ENCODE measurements at regions not wholly inside any gene's neighbourhood (a gene's known extent, or its start where the extent isn't known, plus 50 kb on each side); places are given as distances from the start of the nearest gene placed in this dataset.

- ChIA-PET RAD21 (ENCODE audit: low non-redundant PET in 1 of 2, low total read pairs in 2 of 2, uncharacterized antibody in 2 of 2, unreplicated experiment in 2 of 2) (no interaction called here), CTCF (no interaction called here), POLR2A (no interaction called here)
- Histone ChIP-seq H3K36me3 (ENCODE audit: control insufficient read depth in 1 of 2, insufficient read depth in 2 of 2, low read length in 2 of 2) (no peaks in the 10 kb centered on the region), H2AFZ (ENCODE audit: low read depth, low read length, poor library complexity, severe bottlenecking) (no peak overlapping the region), H3K27me3 (ENCODE audit: insufficient read depth, low read length) (no peaks in the 10 kb centered on the region), H3K79me2 (ENCODE audit: insufficient read depth, low read length) (no peaks in the 10 kb centered on the region), H3K9ac (ENCODE audit: low read length) (no peak overlapping the region), H3K27ac (ENCODE audit: low read depth, low read length) (no peak overlapping the region), H3K9me2 (ENCODE audit: insufficient read depth) (no peaks in the 10 kb centered on the region), H3K4me2 (ENCODE audit: low read length) (no peak overlapping the region), H3K9me3 (ENCODE audit: control insufficient read depth in 1 of 2, insufficient read depth in 1 of 2, low read depth in 1 of 2, low read length in 2 of 2) (peaks cover 14 to 34% of the 10 kb centered on the region in 2 experiments; a peak in 2 of 4 replicates), H3K4me3 (replicated peaks in 1 of 2; ENCODE audit: low read depth in 1 of 2, low read length in 2 of 2) (no peak overlapping the region), H4K20me1 (ENCODE audit: insufficient read depth) (no peaks in the 10 kb centered on the region), H3K4me1 (ENCODE audit: control insufficient read depth in 1 of 2, insufficient read depth in 2 of 2, low read length in 2 of 2) (no peaks in the 10 kb centered on the region)
- ATAC-seq, result no peak
- no peak for DNase-seq (ENCODE audit: low read depth, low spot score)
- TF ChIP-seq JUND (IDR thresholded peaks at IDR 0.05), result no peak
- TF ChIP-seq SP1 (IDR thresholded peaks at IDR 0.05; ENCODE audit: low read depth), result no peak
- no peak for TF ChIP-seq CEBPB (IDR thresholded peaks at IDR 0.05; ENCODE audit: low read depth)
- TF ChIP-seq MAX (IDR thresholded peaks at IDR 0.05), result no peak
- BruUV-seq (replicated peaks), result no TSS peak
- intact Hi-C loops (cut with micrococcal nuclease), result no loop called here
Observed at GRCh38 chr18:52140986-52141385, 199.0 kb upstream of the DCC start.

- no peak for ATAC-seq
- H3K4me1 ChIP-seq (ENCODE audit: control insufficient read depth in 1 of 2, insufficient read depth in 2 of 2, low read length in 2 of 2), result no peaks in the 10 kb centered on the region
- POLR2A ChIA-PET, result no interaction called here
- no peak overlapping the region for H2AFZ ChIP-seq (ENCODE audit: low read depth, low read length, poor library complexity, severe bottlenecking)
- H3K36me3 ChIP-seq (ENCODE audit: control insufficient read depth in 1 of 2, insufficient read depth in 2 of 2, low read length in 2 of 2), result no peaks in the 10 kb centered on the region
- no peaks in the 10 kb centered on the region for H4K20me1 ChIP-seq (ENCODE audit: insufficient read depth)
- H3K9ac ChIP-seq (ENCODE audit: low read length), result no peak overlapping the region
- H3K27me3 ChIP-seq (ENCODE audit: insufficient read depth, low read length), result no peaks in the 10 kb centered on the region
- intact Hi-C loops (cut with micrococcal nuclease), result no loop called here
- RAD21 ChIA-PET (ENCODE audit: low non-redundant PET in 1 of 2, low total read pairs in 2 of 2, uncharacterized antibody in 2 of 2, unreplicated experiment in 2 of 2), result no interaction called here
- H3K4me3 ChIP-seq (replicated peaks in 1 of 2; ENCODE audit: low read depth in 1 of 2, low read length in 2 of 2), result no peak overlapping the region
- CTCF ChIA-PET, result no interaction called here
- H3K4me2 ChIP-seq (ENCODE audit: low read length), result no peak overlapping the region
- H3K9me3 ChIP-seq (ENCODE audit: control insufficient read depth in 1 of 2, insufficient read depth in 1 of 2, low read depth in 1 of 2, low read length in 2 of 2), result peaks cover 12% of the 10 kb centered on the region in 2 experiments; a peak in 3 of 4 replicates
- H3K9me2 ChIP-seq (ENCODE audit: insufficient read depth), result no peaks in the 10 kb centered on the region
- no peaks in the 10 kb centered on the region for H3K79me2 ChIP-seq (ENCODE audit: insufficient read depth, low read length)
- no TSS peak for BruUV-seq (replicated peaks)
- no peak for TF ChIP-seq EGR1 (IDR thresholded peaks at IDR 0.05; ENCODE audit: low read depth)
- no peak for TF ChIP-seq EZH2 (IDR thresholded peaks at IDR 0.05)
- TF ChIP-seq SP1 (IDR thresholded peaks at IDR 0.05; ENCODE audit: low read depth), result no peak
- TF ChIP-seq ZBTB33 (IDR thresholded peaks at IDR 0.05; ENCODE audit: extremely low read depth, insufficient replicate concordance, low read length), result no peak
- no peak for TF ChIP-seq SIN3A (IDR thresholded peaks at IDR 0.05; ENCODE audit: low read depth)
- TF ChIP-seq POLR2A (IDR thresholded peaks at IDR 0.05; ENCODE audit: borderline replicate concordance, extremely low read depth, insufficient read depth, insufficient read length), result no peak
- no peak for TF ChIP-seq SRF (IDR thresholded peaks at IDR 0.05; ENCODE audit: low read depth)
- no peak for TF ChIP-seq ZNF274 (IDR thresholded peaks at IDR 0.05; ENCODE audit: low read depth, low read length)
- no peak for TF ChIP-seq REST (IDR thresholded peaks at IDR 0.05; ENCODE audit: low read depth)
- TF ChIP-seq POLR2AphosphoS5 (IDR thresholded peaks at IDR 0.05; ENCODE audit: low read depth, low read length), result no peak
- TF ChIP-seq TCF7L2 (IDR thresholded peaks at IDR 0.05; ENCODE audit: borderline replicate concordance, extremely low read depth, insufficient read depth, insufficient read length), result no peak
- TF ChIP-seq ATF3 (IDR thresholded peaks at IDR 0.05), result no peak
- no peak for TF ChIP-seq ELF1 (IDR thresholded peaks at IDR 0.05; ENCODE audit: borderline replicate concordance, low read depth)
- no peak for DNase-seq (ENCODE audit: low read depth, low spot score)
- H3K27ac ChIP-seq (ENCODE audit: low read depth, low read length), result no peak overlapping the region
Observed at GRCh38 chr18:52150050-52150449, 189.9 kb upstream of the DCC start.

Data from HCT116 (cell line).